Left ventricle myocardium inferior (tissue), 1 donor: ENCODE measurements at regions not wholly inside any gene's neighbourhood (a gene's known extent, or its start where the extent isn't known, plus 50 kb on each side); places are given as distances from the start of the nearest gene placed in this dataset.
A peak's percentile ranks its signal among the peaks of the same experiment; 100 is the strongest.

ENCODE experiments used
- DNase-seq: peaks from one replicate; pipeline ENCODE4 v3.0.0-alpha.2; 2020
- H3K27ac ChIP-seq: fragments of 200-600 bp; replicated peaks from 2 replicates; pipeline ENCODE4 v1.8.0; 2021
- H3K27me3 ChIP-seq: fragments of 200-600 bp; 2 replicates; pipeline ENCODE4 v1.8.0; 2021; ENCODE audit warnings: low read depth
- H3K36me3 ChIP-seq: fragments of 200-600 bp; 2 replicates; pipeline ENCODE4 v1.8.0; 2021
- H3K4me1 ChIP-seq: fragments of 200-600 bp; 2 replicates; pipeline ENCODE4 v1.8.0; 2021
- H3K4me3 ChIP-seq: fragments of 200-600 bp; 2 replicates; pipeline ENCODE4 v1.8.0; 2021; ENCODE audit warnings: mild to moderate bottlenecking, moderate library complexity
- H3K9me3 ChIP-seq: fragments of 200-600 bp; replicated peaks from 2 replicates; pipeline ENCODE4 v1.8.0; 2021
- intact Hi-C: fragments of 100-400 bp; cut with micrococcal nuclease; formaldehyde crosslinking; loops from one replicate; pipeline ENCODE4 v1.11.0; 2022
- TF ChIP-seq, protein P1 (sequence below): fragments of 200-600 bp; IDR thresholded peaks from 2 replicates; pipeline ENCODE4 v1.8.0; 2021; ENCODE audit warnings: antibody characterized with exemption, mild to moderate bottlenecking, borderline replicate concordance
- donor health status: DM: no; HTN: yes; CAD: no; lungs with severe emphysema.

DNA sequence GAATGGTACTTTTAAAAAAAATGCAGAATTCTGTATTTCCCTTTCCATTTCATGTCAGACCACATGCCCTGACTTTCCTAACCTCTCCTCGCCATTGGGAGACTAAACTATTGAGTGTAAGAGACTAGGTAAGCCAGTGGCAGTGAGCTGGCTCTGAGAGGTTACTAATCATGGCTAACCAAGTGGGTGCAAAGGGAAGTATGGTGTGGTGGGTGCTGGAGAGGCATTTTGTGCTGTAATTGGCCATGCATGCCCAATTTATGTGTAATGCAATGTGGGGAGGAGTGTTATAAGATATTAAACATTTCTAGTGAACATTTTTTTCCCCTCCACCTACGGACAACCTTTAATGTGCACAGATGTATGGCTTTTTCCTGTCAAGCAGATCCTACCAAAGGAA lies 190.1 kb downstream of the LMO4 start:
- intact Hi-C loops = no loop called here
- Histone ChIP-seq H3K27ac (no peak overlapping the region), H3K27me3 (peaks cover 7% of the 10 kb centered on the region), H3K4me3 (no peak overlapping the region), H3K9me3 (peaks cover 4% of the 10 kb centered on the region), H3K36me3 (no peaks in the 10 kb centered on the region), H3K4me1 (peaks cover 7% of the 10 kb centered on the region)
- DNase-seq = no peak
- TF ChIP-seq, protein P1, sequence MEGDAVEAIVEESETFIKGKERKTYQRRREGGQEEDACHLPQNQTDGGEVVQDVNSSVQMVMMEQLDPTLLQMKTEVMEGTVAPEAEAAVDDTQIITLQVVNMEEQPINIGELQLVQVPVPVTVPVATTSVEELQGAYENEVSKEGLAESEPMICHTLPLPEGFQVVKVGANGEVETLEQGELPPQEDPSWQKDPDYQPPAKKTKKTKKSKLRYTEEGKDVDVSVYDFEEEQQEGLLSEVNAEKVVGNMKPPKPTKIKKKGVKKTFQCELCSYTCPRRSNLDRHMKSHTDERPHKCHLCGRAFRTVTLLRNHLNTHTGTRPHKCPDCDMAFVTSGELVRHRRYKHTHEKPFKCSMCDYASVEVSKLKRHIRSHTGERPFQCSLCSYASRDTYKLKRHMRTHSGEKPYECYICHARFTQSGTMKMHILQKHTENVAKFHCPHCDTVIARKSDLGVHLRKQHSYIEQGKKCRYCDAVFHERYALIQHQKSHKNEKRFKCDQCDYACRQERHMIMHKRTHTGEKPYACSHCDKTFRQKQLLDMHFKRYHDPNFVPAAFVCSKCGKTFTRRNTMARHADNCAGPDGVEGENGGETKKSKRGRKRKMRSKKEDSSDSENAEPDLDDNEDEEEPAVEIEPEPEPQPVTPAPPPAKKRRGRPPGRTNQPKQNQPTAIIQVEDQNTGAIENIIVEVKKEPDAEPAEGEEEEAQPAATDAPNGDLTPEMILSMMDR = no peak

DNA sequence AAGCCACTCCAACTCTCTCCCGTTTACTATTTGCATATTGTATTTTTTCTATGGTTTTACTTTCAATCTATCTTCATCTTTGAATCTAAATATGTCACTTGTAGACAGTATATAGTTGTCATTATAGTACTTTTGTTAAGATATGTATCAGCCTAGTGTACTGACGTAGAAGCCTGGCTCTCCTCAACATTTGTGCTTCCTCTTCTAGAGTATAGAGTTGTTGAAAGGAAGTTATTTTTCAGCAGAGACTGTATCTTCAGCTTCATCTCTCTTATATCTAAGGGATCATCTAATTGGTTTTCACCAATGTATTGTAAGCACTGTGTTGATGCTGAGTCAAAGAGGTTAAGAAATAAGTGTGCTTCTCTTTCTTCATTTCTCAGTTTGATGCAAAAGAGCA lies 192.8 kb downstream of the LMO4 start:
- TF ChIP-seq, protein P1 = no peak
- peaks cover 4% of the 10 kb centered on the region for H3K9me3 ChIP-seq
- H3K4me1 ChIP-seq = peaks cover 7% of the 10 kb centered on the region
- no peak overlapping the region for H3K4me3 ChIP-seq
- H3K27ac ChIP-seq = no peak overlapping the region
- intact Hi-C loops = no loop called here
- H3K27me3 ChIP-seq = peaks cover 5% of the 10 kb centered on the region
- no peak for DNase-seq
- no peaks in the 10 kb centered on the region for H3K36me3 ChIP-seq

DNA sequence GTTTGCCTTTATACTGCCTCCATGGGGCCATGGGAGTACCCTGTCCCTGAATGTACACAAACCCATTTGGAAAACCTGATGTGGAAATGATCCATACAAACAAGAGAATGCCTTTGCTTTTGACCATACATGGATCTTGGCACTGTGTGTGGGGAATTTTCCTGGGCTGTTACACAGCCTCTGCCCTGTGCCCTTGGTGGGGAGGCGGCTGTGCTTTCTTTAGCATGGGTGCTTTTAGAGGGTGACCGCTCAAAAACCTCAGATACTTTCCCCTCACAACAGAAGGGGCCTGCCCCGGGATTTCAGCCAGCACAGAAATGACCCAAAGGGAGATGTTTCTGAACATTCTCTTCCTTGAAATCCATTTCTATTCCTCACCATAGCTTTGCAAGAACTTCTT lies 194.8 kb downstream of the LMO4 start:
- H3K27me3 ChIP-seq = peaks cover 5% of the 10 kb centered on the region
- no peak for DNase-seq
- peak overlapping the region; percentile 25 for H3K27ac ChIP-seq
- intact Hi-C loops = no loop called here
- peaks cover 7% of the 10 kb centered on the region for H3K4me1 ChIP-seq
- H3K9me3 ChIP-seq = peaks cover 4% of the 10 kb centered on the region
- TF ChIP-seq, protein P1 = no peak
- no peaks in the 10 kb centered on the region for H3K36me3 ChIP-seq
- H3K4me3 ChIP-seq = no peak overlapping the region

DNA sequence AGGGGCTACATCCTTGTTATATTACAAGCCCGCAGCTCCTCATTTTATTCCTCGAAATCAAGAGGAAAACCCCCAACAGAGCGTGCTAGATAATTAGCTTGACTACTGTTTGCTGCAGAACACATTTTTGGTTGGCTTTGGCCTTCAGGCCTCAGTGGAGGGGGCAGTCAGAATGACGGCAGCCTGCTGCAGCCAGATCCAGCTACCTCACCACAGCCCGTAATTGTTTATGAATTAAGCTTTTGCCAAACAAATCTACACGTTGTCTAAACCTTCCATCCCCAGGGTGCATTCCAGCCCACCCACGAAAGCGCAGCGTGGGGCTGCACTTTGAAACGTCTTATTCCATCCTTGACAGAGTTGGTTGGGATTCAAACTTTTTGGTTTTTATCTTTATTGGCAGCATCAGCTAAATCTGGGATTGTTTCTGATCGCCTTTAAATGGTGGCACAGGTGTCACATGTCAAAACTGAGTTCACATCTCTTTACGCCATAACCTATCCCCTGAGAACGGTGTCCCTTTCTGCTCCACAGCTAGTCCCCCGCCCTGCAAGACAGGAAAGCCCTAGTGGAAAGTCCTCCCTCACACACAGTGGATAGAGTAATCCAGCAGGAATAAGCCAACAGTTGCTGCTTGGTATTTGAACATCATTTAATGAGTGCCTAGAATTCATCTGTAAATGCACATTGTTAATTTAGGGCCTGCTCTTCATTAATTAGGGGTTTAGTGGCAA lies 195.5 kb downstream of the LMO4 start:
- TF ChIP-seq, protein P1 = no peak
- H3K36me3 ChIP-seq = no peaks in the 10 kb centered on the region
- H3K27ac ChIP-seq = peak overlapping the region; percentile 25
- intact Hi-C loops = no loop called here
- H3K4me1 ChIP-seq = peaks cover 7% of the 10 kb centered on the region
- H3K4me3 ChIP-seq = no peak overlapping the region
- peaks cover 5% of the 10 kb centered on the region for H3K27me3 ChIP-seq
- peaks cover 4% of the 10 kb centered on the region for H3K9me3 ChIP-seq
- peak; percentile 23 for DNase-seq

DNA sequence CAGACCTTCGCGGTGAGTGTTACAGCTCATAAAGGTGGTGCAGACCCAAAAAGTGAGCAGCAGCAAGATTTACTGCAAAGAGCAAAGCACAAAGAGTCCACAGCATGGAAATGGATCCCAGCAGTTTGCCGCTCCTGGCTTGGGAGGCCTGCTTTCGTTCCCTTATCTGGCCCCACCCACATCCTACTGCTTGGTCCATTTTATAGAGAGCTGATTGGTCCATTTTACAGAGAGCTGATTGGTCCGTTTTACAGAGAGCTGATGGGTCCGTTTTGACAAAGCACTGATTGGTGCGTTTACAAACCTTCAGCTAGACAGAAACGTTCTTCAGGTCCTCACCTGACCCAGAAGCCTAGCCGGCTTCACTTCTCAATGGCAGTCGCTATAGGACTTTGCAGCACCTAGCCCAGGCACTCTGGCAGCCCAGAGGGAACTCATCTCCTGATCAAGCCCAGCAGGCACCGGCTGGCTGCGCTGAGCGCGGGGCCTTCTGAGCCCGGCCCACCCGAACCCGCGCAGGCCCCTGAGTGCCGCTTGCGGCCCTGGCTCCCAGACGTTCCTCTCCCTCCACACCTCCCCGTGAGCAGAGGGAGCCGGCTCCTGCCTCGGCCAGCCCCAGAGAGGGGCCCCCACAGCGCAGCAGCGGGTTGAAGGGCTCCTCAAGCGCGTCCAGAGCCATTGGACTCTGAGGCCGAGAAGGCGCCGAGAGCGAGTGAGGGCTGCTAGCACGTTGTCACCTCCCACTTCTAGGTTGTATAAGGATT lies 200.3 kb downstream of the LMO4 start:
- no peak overlapping the region for H3K27ac ChIP-seq
- TF ChIP-seq, protein P1 = no peak
- intact Hi-C loops = no loop called here
- no peak for DNase-seq
- peaks cover 7% of the 10 kb centered on the region for H3K9me3 ChIP-seq
- no peaks in the 10 kb centered on the region for H3K36me3 ChIP-seq
- no peaks in the 10 kb centered on the region for H3K4me1 ChIP-seq
- no peak overlapping the region for H3K4me3 ChIP-seq
- H3K27me3 ChIP-seq = peaks cover 5% of the 10 kb centered on the region
